H1 (cell line): ENCODE measurements at regions not wholly inside any gene's neighbourhood (a gene's known extent, or its start where the extent isn't known, plus 50 kb on each side); places are given as distances from the start of the nearest gene placed in this dataset.

ENCODE experiments used
- CTCF ChIA-PET: fragments of 300-600 bp; sonication (Branson Sonifier 250); formaldehyde crosslinking; loops from one replicate; lab custom pipeline; 2021; ENCODE audit not compliant: partially characterized antibody; lab: Charles Lee
- POLR2A ChIA-PET: fragments of 300-600 bp; sonication (Branson Sonifier 250); formaldehyde crosslinking; loops from one replicate; lab custom pipeline; 2021; ENCODE audit warnings: inconsistent platforms; ENCODE audit not compliant: partially characterized antibody; lab: Charles Lee
- DNase-seq, 2 experiments: peaks; one replicate each; pipeline versions ENCODE4 v3.0.0 to v3.0.0-alpha.2; 2010 to 2022; ENCODE audit warnings: low spot score in 2 of 2, low read depth in 1 of 2, mixed read lengths in 1 of 2
- FAIRE-seq: peaks from 2 replicates; lab custom pipeline; 2011; peaks lifted over from hg19 to GRCh38; lab: Jason Lieb, UNC
- H2AFZ ChIP-seq: 2 replicates; pipeline ENCODE4 v1.8.1; 2012; ENCODE audit warnings: low read length, inconsistent platforms
- H2AK5ac ChIP-seq: 2 replicates; pipeline ENCODE4 v1.6.1; 2013; ENCODE audit warnings: low read depth, low read length
- H2BK120ac ChIP-seq: replicated peaks from 2 replicates; pipeline ENCODE3; 2013; ENCODE audit warnings: low read depth, low read length, inconsistent platforms
- H2BK12ac ChIP-seq: 2 replicates; pipeline ENCODE4 v1.6.1; 2013; ENCODE audit warnings: low read depth, low read length
- H2BK15ac ChIP-seq: 2 replicates; pipeline ENCODE4 v1.6.1; 2013; ENCODE audit warnings: low read length
- H2BK20ac ChIP-seq: 2 replicates; pipeline ENCODE4 v1.6.1; 2013; ENCODE audit warnings: low read length
- H2BK5ac ChIP-seq: 2 replicates; pipeline ENCODE4 v1.6.1; 2013; ENCODE audit warnings: low read depth, low read length
- H3K14ac ChIP-seq: 2 replicates; pipeline ENCODE4 v1.6.1; 2013; ENCODE audit warnings: inconsistent platforms; ENCODE audit not compliant: insufficient read length
- H3K18ac ChIP-seq: 2 replicates; pipeline ENCODE4 v1.6.1; 2013; ENCODE audit warnings: low read length; ENCODE audit errors: extremely low read depth
- H3K23ac ChIP-seq: 2 replicates; pipeline ENCODE4 v1.6.1; 2013; ENCODE audit warnings: inconsistent platforms; ENCODE audit not compliant: insufficient read length
- H3K23me2 ChIP-seq: 2 replicates; pipeline ENCODE4 v1.6.1; 2013; ENCODE audit warnings: low read depth, low read length
- H3K27ac ChIP-seq: 2 replicates; pipeline ENCODE4 v1.6.1; 2011; ENCODE audit warnings: low read depth, low read length, inconsistent platforms
- H3K27me3 ChIP-seq, 4 experiments: replicated peaks in 1 of 4; 1 replicate in 1 of 4; 2 replicates in 3 of 4; pipeline versions ENCODE4 v1.6.1 to v1.8.1; 2011 to 2013; ENCODE audit warnings: low read length in 3 of 4, mild to moderate bottlenecking in 3 of 4, inconsistent platforms in 2 of 4, mixed read lengths in 2 of 4, moderate library complexity in 1 of 4; ENCODE audit not compliant: control insufficient read depth in 3 of 4, insufficient read depth in 3 of 4; ENCODE audit errors: extremely low read depth in 1 of 4
- H3K36me3 ChIP-seq, 4 experiments: 2 replicates each; pipeline versions ENCODE4 v1.6.1 to v1.8.1; 2011 to 2013; ENCODE audit warnings: mild to moderate bottlenecking in 4 of 4, low read length in 3 of 4, moderate library complexity in 2 of 4, control low read depth in 1 of 4, inconsistent platforms in 1 of 4; ENCODE audit not compliant: insufficient read depth in 4 of 4, control insufficient read depth in 2 of 4
- H3K4ac ChIP-seq: replicated peaks from 2 replicates; pipeline ENCODE3; 2013; ENCODE audit warnings: low read length, low read depth, mixed read lengths, inconsistent platforms; ENCODE audit not compliant: insufficient read length
- H3K4me1 ChIP-seq, 4 experiments: replicated peaks in 1 of 4; 1 replicate in 1 of 4; 2 replicates in 3 of 4; pipeline versions ENCODE4 v1.6.1 to v1.8.1; 2011 to 2013; ENCODE audit warnings: low read length in 3 of 4, inconsistent platforms in 2 of 4, mixed read lengths in 1 of 4; ENCODE audit not compliant: insufficient read depth in 4 of 4, control insufficient read depth in 3 of 4
- H3K4me2 ChIP-seq, 2 experiments: 2 replicates each; pipeline versions ENCODE4 v1.6.1 to v1.8.1; 2011 to 2013; ENCODE audit warnings: low read depth in 2 of 2, low read length in 2 of 2, control low read depth in 1 of 2, inconsistent platforms in 1 of 2, mild to moderate bottlenecking in 1 of 2; ENCODE audit not compliant: insufficient read depth in 1 of 2
- H3K4me3 ChIP-seq, 4 experiments: fragments of 200-600, 300-600 bp in 1 of 4; sonication (generic), shearing (Covaris generic), sonication (Bioruptor Twin) in 1 of 4; 2 replicates each; pipeline versions ENCODE4 v1.5.1 to v1.8.1; 2011 to 2016; ENCODE audit warnings: low read length in 4 of 4, low read depth in 3 of 4, control low read depth in 2 of 4, inconsistent platforms in 2 of 4, mild to moderate bottlenecking in 2 of 4, mixed read lengths in 1 of 4, moderate library complexity in 1 of 4; ENCODE audit not compliant: insufficient read depth in 2 of 4; ENCODE audit errors: extremely low read depth in 1 of 4
- H3K56ac ChIP-seq: replicated peaks from 2 replicates; pipeline ENCODE3; 2013; ENCODE audit warnings: low read depth, mild to moderate bottlenecking, mixed read lengths, low read length, inconsistent platforms; ENCODE audit not compliant: insufficient read length
- H3K79me1 ChIP-seq: 2 replicates; pipeline ENCODE4 v1.6.1; 2013; ENCODE audit warnings: low read depth, low read length, control low read depth
- H3K79me2 ChIP-seq, 2 experiments: 2 replicates each; pipeline versions ENCODE4 v1.6.1 to v1.8.1; 2012 to 2013; ENCODE audit warnings: low read length in 2 of 2, mild to moderate bottlenecking in 2 of 2, inconsistent platforms in 1 of 2; ENCODE audit not compliant: insufficient read depth in 2 of 2, control insufficient read depth in 1 of 2
- H3K9ac ChIP-seq, 4 experiments: replicated peaks in 1 of 4; 1 replicate in 1 of 4; 2 replicates in 3 of 4; pipeline versions ENCODE4 v1.6.1 to v1.8.1; 2011 to 2013; ENCODE audit warnings: low read depth in 3 of 4, low read length in 3 of 4, control low read depth in 2 of 4, mild to moderate bottlenecking in 2 of 4, moderate library complexity in 2 of 4, inconsistent platforms in 1 of 4; ENCODE audit errors: extremely low read depth in 1 of 4
- H3K9me3 ChIP-seq, 2 experiments: 2 replicates each; pipeline versions ENCODE4 v1.6.1 to v1.8.1; 2012 to 2013; ENCODE audit warnings: mild to moderate bottlenecking in 2 of 2, moderate library complexity in 2 of 2, control low read depth in 1 of 2, inconsistent platforms in 1 of 2, low read depth in 1 of 2, low read length in 1 of 2, mixed read lengths in 1 of 2; ENCODE audit not compliant: insufficient read depth in 2 of 2
- H4K20me1 ChIP-seq, 2 experiments: replicated peaks in 1 of 2; 2 replicates each; pipeline versions ENCODE3 to v1.8.1; 2011 to 2013; ENCODE audit warnings: inconsistent platforms in 2 of 2, low read length in 2 of 2, mild to moderate bottlenecking in 1 of 2; ENCODE audit not compliant: insufficient read depth in 2 of 2, control insufficient read depth in 1 of 2
- H4K5ac ChIP-seq: 2 replicates; pipeline ENCODE4 v1.6.1; 2013; ENCODE audit warnings: low read length, low read depth, mixed read lengths, inconsistent platforms; ENCODE audit not compliant: insufficient read length
- H4K8ac ChIP-seq: 2 replicates; pipeline ENCODE4 v1.8.0; 2013; ENCODE audit warnings: mild to moderate bottlenecking, moderate library complexity, low read length, inconsistent platforms; ENCODE audit not compliant: insufficient read depth; ENCODE audit errors: extremely low read depth
- H4K91ac ChIP-seq: replicated peaks from 2 replicates; pipeline ENCODE3; 2013; ENCODE audit warnings: low read length, mixed read lengths, inconsistent platforms; ENCODE audit not compliant: insufficient read length
- BCL11A ChIP-seq, 2 experiments: IDR thresholded peaks; one replicate each; pipeline ENCODE4 v1.6.1; 2011; ENCODE audit warnings: low read depth in 2 of 2, low read length in 2 of 2, mild to moderate bottlenecking in 2 of 2
- EP300 ChIP-seq, 2 experiments: IDR thresholded peaks; 1 replicate in 1 of 2; 2 replicates in 1 of 2; pipeline ENCODE4 v1.6.1; 2011 to 2012; ENCODE audit warnings: low read depth in 2 of 2, low read length in 2 of 2, mild to moderate bottlenecking in 2 of 2, borderline replicate concordance in 1 of 2, inconsistent platforms in 1 of 2, moderate library complexity in 1 of 2
- GTF2F1 ChIP-seq: IDR thresholded peaks from 2 replicates; pipeline ENCODE4 v1.6.1; 2012; ENCODE audit warnings: low read depth, low read length, improper control_type of control experiment, borderline replicate concordance
- HDAC2 ChIP-seq, 2 experiments: fragments of 300-600 bp in 1 of 2; sonication (generic) in 1 of 2; IDR thresholded peaks; 2 replicates each; pipeline ENCODE4 v1.6.1; 2011 to 2012; ENCODE audit warnings: low read depth in 2 of 2, low read length in 2 of 2, mild to moderate bottlenecking in 2 of 2, moderate library complexity in 2 of 2, borderline replicate concordance in 1 of 2, inconsistent platforms in 1 of 2
- KDM4A ChIP-seq: IDR thresholded peaks from one replicate; pipeline ENCODE4 v1.7.1; 2012; ENCODE audit warnings: low read depth, mild to moderate bottlenecking, moderate library complexity, low read length, inconsistent platforms; ENCODE audit not compliant: severe bottlenecking
- POLR2A ChIP-seq, 2 experiments: IDR thresholded peaks; 1 replicate in 1 of 2; 2 replicates in 1 of 2; pipeline ENCODE4 v1.6.1; 2011; ENCODE audit warnings: low read depth in 2 of 2, low read length in 2 of 2, mild to moderate bottlenecking in 2 of 2; ENCODE audit errors: control extremely low read depth in 1 of 2
- POU5F1 ChIP-seq: IDR thresholded peaks from 2 replicates; pipeline ENCODE4 v1.6.1; 2011; ENCODE audit warnings: low read depth, mild to moderate bottlenecking, low read length, moderate library complexity
- SP1 ChIP-seq: IDR thresholded peaks from 2 replicates; pipeline ENCODE4 v1.6.1; 2011; ENCODE audit warnings: low read depth, low read length
- TAF1 ChIP-seq: IDR thresholded peaks from 2 replicates; pipeline ENCODE4 v1.6.1; 2011; ENCODE audit warnings: mild to moderate bottlenecking, low read depth, low read length
- TAF7 ChIP-seq: optimal IDR thresholded peaks from 2 replicates; pipeline ENCODE3; 2011; ENCODE audit warnings: low read depth, mild to moderate bottlenecking, inconsistent platforms, low read length, moderate library complexity, borderline replicate concordance
- TBP ChIP-seq: IDR thresholded peaks from 2 replicates; pipeline ENCODE4 v1.6.1; 2011; ENCODE audit warnings: low read depth, low read length, improper control_type of control experiment
- ZNF274 ChIP-seq: IDR thresholded peaks from 2 replicates; pipeline ENCODE4 v1.7.0; 2012; ENCODE audit warnings: low read length, borderline replicate concordance; ENCODE audit errors: extremely low read depth
- WGBS, 2 experiments: shearing (Covaris generic) in 1 of 2; methylation state at CpG; one replicate each; pipeline versions ENCODE4 v1.1.6 to v1.1.7; 2013 to 2015; ENCODE audit warnings: low lambda C conversion rate in 2 of 2, mixed read lengths in 2 of 2, inconsistent platforms in 1 of 2, low coverage in 1 of 2, missing lambda C conversion rate in 1 of 2; ENCODE audit not compliant: insufficient replicate concordance in 2 of 2, insufficient coverage in 1 of 2, insufficient read length in 1 of 2; ENCODE audit errors: extremely low coverage in 1 of 2, missing lambda C conversion rate in 1 of 2; 5-methylcytosine and 5-hydroxymethylcytosine counted together
- TF ChIP-seq, protein P1 (sequence below): IDR thresholded peaks from 2 replicates; pipeline ENCODE4 v1.6.1; 2012; ENCODE audit warnings: inconsistent platforms

DNA sequence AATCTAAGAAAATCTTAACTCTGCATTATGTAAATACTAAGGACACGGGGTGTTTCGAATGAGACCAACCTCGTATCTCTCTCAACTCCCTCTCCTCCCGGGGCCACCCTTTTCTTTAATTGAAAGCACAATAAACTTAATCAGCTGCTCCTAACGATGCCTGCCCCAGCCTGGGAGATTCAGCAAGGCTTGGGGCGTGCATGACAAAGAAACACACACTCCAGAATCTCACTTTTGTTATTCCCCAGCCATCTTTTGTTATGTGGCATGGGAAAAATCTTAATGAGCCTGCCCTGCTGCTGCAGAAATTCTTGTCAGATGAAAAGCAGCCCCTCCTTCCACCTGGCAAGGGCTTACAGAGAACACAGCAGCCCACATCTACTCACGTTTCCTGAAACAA lies 117.4 kb downstream of the TTLL2 start:
- Histone ChIP-seq H3K9ac (peak overlapping the region in 3 of 4 experiments; percentile 58 to 64 (median 58); a peak in 5 of 7 replicates), H3K4me3 (peak overlapping the region in 2 of 4 experiments; percentile 19 to 38; a peak in 4 of 8 replicates)
- POLR2A ChIA-PET: interaction anchor here (1.0 to 1.8 kb wide), 7 partner anchors 14 to 454 kb away, joined by 3 to 8 read pairs (median 3); no protein-coding TSS in a partner anchor
- TF ChIP-seq SP1: peak; percentile 91
- peak; percentile 14; the same call in 1 of the 2 replicates for TF ChIP-seq TBP
- peak; percentile 84 to 87; a peak in 3 of 4 replicates for TF ChIP-seq HDAC2 (IDR thresholded peaks at IDR 0.05; ENCODE audit: borderline replicate concordance in 1 of 2, low read depth in 2 of 2, low read length in 2 of 2)
- TF ChIP-seq POU5F1: peak; percentile 100
- TF ChIP-seq, protein P1, sequence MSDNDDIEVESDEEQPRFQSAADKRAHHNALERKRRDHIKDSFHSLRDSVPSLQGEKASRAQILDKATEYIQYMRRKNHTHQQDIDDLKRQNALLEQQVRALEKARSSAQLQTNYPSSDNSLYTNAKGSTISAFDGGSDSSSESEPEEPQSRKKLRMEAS: 0 out of 2 replicates have a peak, but pooled peaks have one; percentile 7
- no peak for TF ChIP-seq GTF2F1
- peak; percentile 29; the same call in 1 of the 2 replicates for TF ChIP-seq TAF1
- TF ChIP-seq TAF7: no peak
- TF ChIP-seq EP300 (IDR thresholded peaks at IDR 0.05; ENCODE audit: borderline replicate concordance in 1 of 2, low read depth in 2 of 2, low read length in 2 of 2): peak in 1 of 2 experiments; percentile 95; a peak in 2 of 3 replicates
- peak; percentile 94 to 96 for TF ChIP-seq BCL11A (IDR thresholded peaks at IDR 0.05; ENCODE audit: low read depth in 2 of 2, low read length in 2 of 2)
- no peak for TF ChIP-seq ZNF274
- peak in 1 of 2 experiments; percentile 42; a peak in 1 of 3 replicates for TF ChIP-seq POLR2A (IDR thresholded peaks at IDR 0.05; ENCODE audit: control extremely low read depth in 1 of 2, low read depth in 2 of 2, low read length in 2 of 2)
- TF ChIP-seq KDM4A: no peak

More for the DNA sequence above, 117.4 kb downstream of the TTLL2 start:
- Histone ChIP-seq H3K27ac (peak overlapping the region; percentile 93), H2AFZ (no peak overlapping the region), H3K4me2 (peak overlapping the region; percentile 58 to 63), H2AK5ac (no peak overlapping the region; the same call in 1 of the 2 replicates), H3K18ac (peak overlapping the region; percentile 21), H4K8ac (no peak overlapping the region), H3K56ac (no peak overlapping the region), H3K27me3 (no peaks in the 10 kb centered on the region), H3K23me2 (no peaks in the 10 kb centered on the region), H2BK12ac (peak overlapping the region; percentile 29; the same call in 1 of the 2 replicates), H2BK15ac (no peak overlapping the region), H3K4ac (no peak overlapping the region), H3K79me1 (0 out of 2 replicates have a peak, but pooled peaks cover 5% of the 10 kb centered on the region), H2BK20ac (peak overlapping the region; percentile 77), H4K91ac (no peak overlapping the region), H4K5ac (no peak overlapping the region), H3K36me3 (peaks cover 0 to 4% (median 0%) of the 10 kb centered on the region in 4 experiments; a peak in 1 of 8 replicates), H3K4me1 (peaks cover 20 to 36% (median 24%) of the 10 kb centered on the region in 4 experiments), H3K23ac (no peak overlapping the region), H3K9me3 (no peaks in the 10 kb centered on the region), H2BK5ac (peak overlapping the region; percentile 99), H3K14ac (no peak overlapping the region), H2BK120ac (peak overlapping the region; percentile 16), H4K20me1 (no peaks in the 10 kb centered on the region), H3K79me2 (peaks cover 0 to 16% of the 10 kb centered on the region in 2 experiments; a peak in 2 of 4 replicates)
- CTCF ChIA-PET: interaction anchor here (0.7 kb wide), 1 partner anchor 247 kb away, joined by 3 read pairs; no protein-coding TSS in a partner anchor
- FAIRE-seq (peak; percentile 97), DNase-seq (peak; percentile 63 to 87)
- WGBS, 2 experiments: 1% methylated on average over 7 of the region's 7 CpGs; no CpG with 5 or more reads in 1 of the 2 experiments
